ENCODE measurements at regions not wholly inside any gene's neighbourhood (a gene's known extent, or its start where the extent isn't known, plus 50 kb on each side); places are given as distances from the start of the nearest gene placed in this dataset.

- Histone ChIP-seq H3K9me3 (no peaks in the 10 kb centered on the region), H3K4me1 (ENCODE audit: low read depth) (no peaks in the 10 kb centered on the region), H3K36me3 (ENCODE audit: low read depth) (no peaks in the 10 kb centered on the region), H3K4me3 (no peak overlapping the region)
- intact Hi-C loops (cut with DNase I, micrococcal nuclease) = no loop called here
- ATAC-seq = no peak
- DNase-seq = no peak
- TF ChIP-seq CTCF (IDR thresholded peaks at IDR 0.05) = no peak
These were observed 107.4 kb upstream of the PITX2 start for GRCh38 chr4:110730318-110730717.

GRCh38 chr4:110733901-110734300 lies 111.0 kb upstream of the PITX2 start:
- Histone ChIP-seq H3K36me3 (ENCODE audit: low read depth) (no peaks in the 10 kb centered on the region), H3K4me3 (no peak overlapping the region), H3K4me1 (ENCODE audit: low read depth) (no peaks in the 10 kb centered on the region), H3K9me3 (no peaks in the 10 kb centered on the region)
- DNase-seq = no peak
- TF ChIP-seq CTCF (IDR thresholded peaks at IDR 0.05) = no peak
- ATAC-seq = no peak
- intact Hi-C loops (cut with DNase I, micrococcal nuclease) = no loop called here

- no peak overlapping the region for H3K4me3 ChIP-seq
- H3K4me1 ChIP-seq (ENCODE audit: low read depth) = no peaks in the 10 kb centered on the region
- H3K9me3 ChIP-seq = no peaks in the 10 kb centered on the region
- peak in 1 of 3 donors; percentile 5 for DNase-seq
- intact Hi-C loops (cut with DNase I, micrococcal nuclease) = no loop called here
- ATAC-seq = no peak
- TF ChIP-seq CTCF (IDR thresholded peaks at IDR 0.05) = no peak
- H3K36me3 ChIP-seq (ENCODE audit: low read depth) = no peaks in the 10 kb centered on the region
These were observed 112.8 kb upstream of the PITX2 start for GRCh38 chr4:110735686-110736085.

- Histone ChIP-seq H3K4me1 (ENCODE audit: low read depth) (no peaks in the 10 kb centered on the region), H3K9me3 (no peaks in the 10 kb centered on the region), H3K4me3 (no peak overlapping the region), H3K36me3 (ENCODE audit: low read depth) (no peaks in the 10 kb centered on the region)
- TF ChIP-seq CTCF (IDR thresholded peaks at IDR 0.05) = no peak
- intact Hi-C loops (cut with DNase I, micrococcal nuclease) = no loop called here
- no peak for DNase-seq
- no peak for ATAC-seq
These were observed 115.1 kb upstream of the PITX2 start for GRCh38 chr4:110737931-110738330.

- no peak for ATAC-seq
- DNase-seq = no peak
- intact Hi-C loops (cut with DNase I, micrococcal nuclease) = no loop called here
- H3K4me1 ChIP-seq (ENCODE audit: low read depth) = no peaks in the 10 kb centered on the region
- no peak overlapping the region for H3K4me3 ChIP-seq
- no peaks in the 10 kb centered on the region for H3K36me3 ChIP-seq (ENCODE audit: low read depth)
- TF ChIP-seq CTCF (IDR thresholded peaks at IDR 0.05) = no peak
- no peaks in the 10 kb centered on the region for H3K9me3 ChIP-seq
These were observed 119.3 kb upstream of the PITX2 start for GRCh38 chr4:110742143-110742542.

GRCh38 chr4:110748071-110748470 lies 125.2 kb upstream of the PITX2 start:
- intact Hi-C loops (cut with DNase I, micrococcal nuclease) = no loop called here
- Histone ChIP-seq H3K4me3 (no peak overlapping the region), H3K4me1 (ENCODE audit: low read depth) (no peaks in the 10 kb centered on the region), H3K36me3 (ENCODE audit: low read depth) (no peaks in the 10 kb centered on the region), H3K9me3 (no peaks in the 10 kb centered on the region)
- no peak for TF ChIP-seq CTCF (IDR thresholded peaks at IDR 0.05)
- DNase-seq (no peak), ATAC-seq (no peak)

All from mucosa of descending colon (tissue), 3 donors.